HG03039 (cell line): ENCODE measurements at regions not wholly inside any gene's neighbourhood (a gene's known extent, or its start where the extent isn't known, plus 50 kb on each side); places are given as distances from the start of the nearest gene placed in this dataset.
"Not testable (repeated sequence)": the region's sequence is repeated elsewhere in the genome, so short reads cannot be mapped to it uniquely, and the experiment has no call there.

Source experiments
- ATAC-seq: cut with Tn5 transposase; IDR thresholded peaks from one replicate; pipeline ENCODE4 v1.9.1; 2021; ENCODE audit warnings: mild to moderate bottlenecking, moderate library complexity; ENCODE audit not compliant: unreplicated experiment

GRCh38 chr12:13924286-13924685 is 57.1 kb downstream of the GRIN2B start:
- ATAC-seq, result no peak

GRCh38 chr12:13918897-13919296 is 62.5 kb downstream of the GRIN2B start:
- no peak for ATAC-seq

GRCh38 chr12:13915096-13915495 is 66.3 kb downstream of the GRIN2B start:
- ATAC-seq, result no peak

GRCh38 chr12:13913371-13913770 is 68.0 kb downstream of the GRIN2B start:
- no peak for ATAC-seq

- no peak for ATAC-seq
Measured at GRCh38 chr12:13911756-13912554, 69.4 kb downstream of the GRIN2B start.

- no peak for ATAC-seq
Measured at GRCh38 chr12:13905794-13906193, 75.6 kb downstream of the GRIN2B start.

- no peak for ATAC-seq
Measured at GRCh38 chr12:13900718-13901117, 80.7 kb downstream of the GRIN2B start.

GRCh38 chr12:13898387-13898786 is 83.0 kb downstream of the GRIN2B start:
- ATAC-seq, result not testable (repeated sequence)

GRCh38 chr12:13897811-13898210 is 83.6 kb downstream of the GRIN2B start:
- ATAC-seq, result no peak

GRCh38 chr12:13896063-13896626 is 85.3 kb downstream of the GRIN2B start:
- ATAC-seq, result no peak

- no peak for ATAC-seq
Measured at GRCh38 chr12:13891902-13892301, 89.5 kb downstream of the GRIN2B start.

GRCh38 chr12:13890943-13891342 is 90.5 kb downstream of the GRIN2B start:
- no peak for ATAC-seq

GRCh38 chr12:13887779-13888388 is 93.5 kb downstream of the GRIN2B start:
- ATAC-seq, result no peak

GRCh38 chr12:13882176-13882575 is 99.2 kb downstream of the GRIN2B start:
- no peak for ATAC-seq

GRCh38 chr12:13880613-13881012 is 100.8 kb downstream of the GRIN2B start:
- no peak for ATAC-seq

- ATAC-seq, result no peak
Measured at GRCh38 chr12:13875744-13876143, 105.7 kb downstream of the GRIN2B start.

- ATAC-seq, result no peak
Measured at GRCh38 chr12:13870255-13870654, 111.1 kb downstream of the GRIN2B start.

- peak; percentile 74 for ATAC-seq
Measured at GRCh38 chr12:13864081-13864673, 117.2 kb downstream of the GRIN2B start.

- ATAC-seq, result no peak
Measured at GRCh38 chr12:13857750-13858149, 123.7 kb downstream of the GRIN2B start.

GRCh38 chr12:13853471-13853870 is 127.9 kb downstream of the GRIN2B start:
- ATAC-seq, result no peak

GRCh38 chr12:13851828-13852227 is 129.6 kb downstream of the GRIN2B start:
- ATAC-seq, result no peak

GRCh38 chr12:13849456-13849855 is 131.9 kb downstream of the GRIN2B start:
- no peak for ATAC-seq
